GM21526 (cell line): ENCODE measurements at regions not wholly inside any gene's neighbourhood (a gene's known extent, or its start where the extent isn't known, plus 50 kb on each side); places are given as distances from the start of the nearest gene placed in this dataset.
A peak's percentile ranks its signal among the peaks of the same experiment; 100 is the strongest.

ENCODE experiments used
- ATAC-seq: cut with Tn5 transposase; IDR thresholded peaks from one replicate; pipeline ENCODE4 v1.9.1; 2021; ENCODE audit warnings: moderate library complexity; ENCODE audit not compliant: unreplicated experiment, low FRiP score

- ATAC-seq, result no peak
These were observed 200.0 kb upstream of the MEX3C start for GRCh38 chr18:51397347-51397962.

- no peak for ATAC-seq
These were observed 200.6 kb upstream of the MEX3C start for GRCh38 chr18:51398104-51398503.

- no peak for ATAC-seq
These were observed 202.1 kb upstream of the MEX3C start for GRCh38 chr18:51399491-51400122.

GRCh38 chr18:51400721-51401120 lies 203.2 kb upstream of the MEX3C start:
- ATAC-seq, result no peak

- ATAC-seq, result no peak
These were observed 204.4 kb upstream of the MEX3C start for GRCh38 chr18:51401912-51402311.

GRCh38 chr18:51404620-51405019 lies 207.1 kb upstream of the MEX3C start:
- ATAC-seq, result no peak

GRCh38 chr18:51405683-51406477 lies 208.4 kb upstream of the MEX3C start:
- no peak for ATAC-seq

GRCh38 chr18:51417643-51418483 lies 220.4 kb upstream of the MEX3C start:
- ATAC-seq, result no peak

- peak; percentile 55 for ATAC-seq
These were observed 228.0 kb upstream of the MEX3C start for GRCh38 chr18:51425475-51425874.

GRCh38 chr18:51425889-51426288 lies 228.4 kb upstream of the MEX3C start:
- ATAC-seq, result peak; percentile 44

GRCh38 chr18:51426996-51427395 lies 229.5 kb upstream of the MEX3C start:
- ATAC-seq, result no peak

- no peak for ATAC-seq
These were observed 232.2 kb upstream of the MEX3C start for GRCh38 chr18:51429644-51430043.

- no peak for ATAC-seq
These were observed 233.1 kb upstream of the MEX3C start for GRCh38 chr18:51430538-51430937.

- no peak for ATAC-seq
These were observed 235.8 kb upstream of the MEX3C start for GRCh38 chr18:51433296-51433695.

- ATAC-seq, result no peak
These were observed 236.4 kb upstream of the MEX3C start for GRCh38 chr18:51433881-51434280.

GRCh38 chr18:51437280-51438271 lies 240.1 kb upstream of the MEX3C start:
- no peak for ATAC-seq

GRCh38 chr18:51438797-51439350 lies 241.4 kb upstream of the MEX3C start:
- ATAC-seq, result no peak

- no peak for ATAC-seq
These were observed 244.5 kb upstream of the MEX3C start for GRCh38 chr18:51442012-51442411.

- ATAC-seq, result no peak
These were observed 249.2 kb upstream of the MEX3C start for GRCh38 chr18:51446571-51447210.
